ENCODE measurements at regions not wholly inside any gene's neighbourhood (a gene's known extent, or its start where the extent isn't known, plus 50 kb on each side); places are given as distances from the start of the nearest gene placed in this dataset.

DNA sequence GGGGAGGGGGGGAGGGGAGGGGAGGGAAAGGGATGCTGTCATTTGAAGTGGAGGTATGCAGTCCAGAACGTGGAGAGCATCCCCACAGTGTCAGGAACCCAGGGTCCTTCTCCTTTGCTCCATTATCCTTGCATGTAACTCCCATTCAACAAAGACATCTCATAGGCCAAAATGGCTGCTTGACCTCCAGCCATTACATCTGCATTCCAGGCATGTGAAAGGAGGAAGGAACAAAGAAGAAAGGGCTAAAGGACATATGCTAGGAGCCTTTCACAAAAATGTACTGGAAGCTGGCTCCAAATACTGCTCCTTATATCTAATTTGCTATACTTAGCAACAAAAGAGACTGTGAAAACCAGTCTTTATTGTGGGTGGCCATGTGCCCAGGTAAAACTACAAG, 87.0 kb upstream of the CRHR1 start:
- TF ChIP-seq, protein P1, sequence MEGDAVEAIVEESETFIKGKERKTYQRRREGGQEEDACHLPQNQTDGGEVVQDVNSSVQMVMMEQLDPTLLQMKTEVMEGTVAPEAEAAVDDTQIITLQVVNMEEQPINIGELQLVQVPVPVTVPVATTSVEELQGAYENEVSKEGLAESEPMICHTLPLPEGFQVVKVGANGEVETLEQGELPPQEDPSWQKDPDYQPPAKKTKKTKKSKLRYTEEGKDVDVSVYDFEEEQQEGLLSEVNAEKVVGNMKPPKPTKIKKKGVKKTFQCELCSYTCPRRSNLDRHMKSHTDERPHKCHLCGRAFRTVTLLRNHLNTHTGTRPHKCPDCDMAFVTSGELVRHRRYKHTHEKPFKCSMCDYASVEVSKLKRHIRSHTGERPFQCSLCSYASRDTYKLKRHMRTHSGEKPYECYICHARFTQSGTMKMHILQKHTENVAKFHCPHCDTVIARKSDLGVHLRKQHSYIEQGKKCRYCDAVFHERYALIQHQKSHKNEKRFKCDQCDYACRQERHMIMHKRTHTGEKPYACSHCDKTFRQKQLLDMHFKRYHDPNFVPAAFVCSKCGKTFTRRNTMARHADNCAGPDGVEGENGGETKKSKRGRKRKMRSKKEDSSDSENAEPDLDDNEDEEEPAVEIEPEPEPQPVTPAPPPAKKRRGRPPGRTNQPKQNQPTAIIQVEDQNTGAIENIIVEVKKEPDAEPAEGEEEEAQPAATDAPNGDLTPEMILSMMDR (IDR thresholded peaks at IDR 0.05) = no peak
- no peak for TF ChIP-seq POLR2A (IDR thresholded peaks at IDR 0.05)
